Keratinocyte (primary cell): ENCODE measurements at regions not wholly inside any gene's neighbourhood (a gene's known extent, or its start where the extent isn't known, plus 50 kb on each side); places are given as distances from the start of the nearest gene placed in this dataset.
A peak's percentile ranks its signal among the peaks of the same experiment; 100 is the strongest.
"Not testable (repeated sequence)": the region's sequence is repeated elsewhere in the genome, so short reads cannot be mapped to it uniquely, and the experiment has no call there.

Source experiments
- DNase-seq: peaks from one replicate; pipeline ENCODE4 v3.0.0-alpha.2; 2011; ENCODE audit warnings: low read depth, missing footprints, low spot score
- FAIRE-seq: peaks from 2 replicates; lab custom pipeline; 2011; peaks lifted over from hg19 to GRCh38; lab: Jason Lieb, UNC
- H2AFZ ChIP-seq: 2 replicates; pipeline ENCODE4 v1.6.0; 2012; ENCODE audit warnings: low read length, control low read depth, inconsistent platforms; ENCODE audit not compliant: control insufficient read depth
- H3K27ac ChIP-seq: 2 replicates; pipeline ENCODE4 v1.5.1; 2011; ENCODE audit warnings: low read length; ENCODE audit not compliant: control insufficient read depth, insufficient read depth
- H3K27me3 ChIP-seq: 3 replicates; pipeline ENCODE4 v1.6.0; 2011; ENCODE audit warnings: low read length; ENCODE audit not compliant: control insufficient read depth, insufficient read depth; ENCODE audit errors: extremely low read depth
- H3K36me3 ChIP-seq, 2 experiments: 2 replicates in 1 of 2; 3 replicates in 1 of 2; pipeline ENCODE4 v1.5.1; 2011; ENCODE audit warnings: low read length in 2 of 2, mild to moderate bottlenecking in 1 of 2; ENCODE audit not compliant: control insufficient read depth in 2 of 2, insufficient read depth in 2 of 2; ENCODE audit errors: extremely low read depth in 1 of 2
- H3K4me1 ChIP-seq: 3 replicates; pipeline ENCODE4 v1.5.1; 2011; ENCODE audit warnings: low read length; ENCODE audit not compliant: control insufficient read depth, insufficient read depth; ENCODE audit errors: extremely low read depth
- H3K4me2 ChIP-seq: 3 replicates; pipeline ENCODE4 v1.6.0; 2011; ENCODE audit warnings: low read depth, low read length; ENCODE audit not compliant: control insufficient read depth, insufficient read depth; ENCODE audit errors: extremely low read depth
- H3K4me3 ChIP-seq, 3 experiments: fragments of 200-600 bp in 1 of 3; sonication (generic) in 1 of 3; 2 replicates in 2 of 3; 3 replicates in 1 of 3; pipeline ENCODE4 v1.5.1; 2011 to 2016; ENCODE audit warnings: low read length in 3 of 3, mild to moderate bottlenecking in 3 of 3, control low read depth in 2 of 3, inconsistent platforms in 1 of 3, low read depth in 1 of 3, mixed read lengths in 1 of 3, mixed run types in 1 of 3, moderate library complexity in 1 of 3; ENCODE audit not compliant: control insufficient read depth in 2 of 3, insufficient read depth in 2 of 3; ENCODE audit errors: extremely low read depth in 1 of 3
- H3K79me2 ChIP-seq: 2 replicates; pipeline ENCODE4 v1.6.0; 2012; ENCODE audit warnings: low read length; ENCODE audit not compliant: control insufficient read depth, insufficient read depth
- H3K9ac ChIP-seq: 3 replicates; pipeline ENCODE4 v1.6.0; 2011; ENCODE audit warnings: low read length; ENCODE audit not compliant: control insufficient read depth, insufficient read depth; ENCODE audit errors: extremely low read depth
- H3K9me1 ChIP-seq: 3 replicates; pipeline ENCODE4 v1.6.0; 2011; ENCODE audit warnings: low read length; ENCODE audit not compliant: control insufficient read depth, insufficient read depth; ENCODE audit errors: extremely low read depth
- H3K9me3 ChIP-seq: 2 replicates; pipeline ENCODE4 v1.5.1; 2012; ENCODE audit warnings: low read depth, low read length; ENCODE audit not compliant: control insufficient read depth
- H4K20me1 ChIP-seq: 3 replicates; pipeline ENCODE4 v1.6.0; 2011; ENCODE audit warnings: low read length; ENCODE audit not compliant: control insufficient read depth, insufficient read depth; ENCODE audit errors: extremely low read depth
- CTCF ChIP-seq, 3 experiments: IDR thresholded peaks in 1 of 3; conservative IDR thresholded peaks in 1 of 3; optimal IDR thresholded peaks in 1 of 3; 2 replicates in 2 of 3; 3 replicates in 1 of 3; pipeline versions ENCODE3 to v1.5.1; 2011; ENCODE audit warnings: low read length in 3 of 3, mild to moderate bottlenecking in 3 of 3, moderate library complexity in 2 of 3, control low read depth in 1 of 3, inconsistent platforms in 1 of 3; ENCODE audit not compliant: insufficient read depth in 2 of 3; ENCODE audit errors: extremely low read depth in 1 of 3
- EZH2 ChIP-seq: IDR thresholded peaks from one replicate; pipeline ENCODE4 v1.6.1; 2012; ENCODE audit warnings: inconsistent platforms, mild to moderate bottlenecking, low read length, moderate library complexity
- dilution Hi-C: fragments of 300-500 bp; cut with MboI; formaldehyde crosslinking; loops from one replicate; pipeline ENCODE4 v1.7.0; 2020; ENCODE audit warnings: low sequenced_read_pairs; ENCODE audit not compliant: extremely low pct_ligation_motif_present

- dilution Hi-C loops: no loop called here
- no peak for FAIRE-seq
These were observed 93.6 kb upstream of the CCDC91 start for GRCh38 chr12:28096649-28097048.

DNA sequence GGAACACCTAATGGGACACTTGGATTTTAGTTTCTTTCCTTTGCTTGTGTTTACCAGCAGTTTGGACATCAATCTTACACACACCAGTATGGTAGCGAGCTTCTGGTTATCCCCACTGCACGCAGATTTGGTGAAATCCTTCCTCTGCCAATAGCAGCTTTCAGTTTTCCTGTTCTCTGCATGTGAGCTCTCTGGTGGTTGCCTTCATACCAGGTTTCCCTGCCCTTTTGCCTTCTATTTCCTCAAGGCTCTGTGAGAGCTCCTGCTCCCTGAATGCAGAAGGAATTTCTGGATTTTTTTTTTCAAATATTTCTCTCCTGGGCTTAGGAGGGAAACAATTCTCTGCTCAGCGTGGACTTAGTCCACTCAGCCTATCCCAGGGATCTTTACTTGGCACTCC is 93.0 kb upstream of the CCDC91 start:
- dilution Hi-C loops: no loop called here
- FAIRE-seq (peak; percentile 67), DNase-seq (no peak)
- Histone ChIP-seq H3K27me3 (no peaks in the 10 kb centered on the region), H3K27ac (no peak overlapping the region), H3K9me1 (no peaks in the 10 kb centered on the region), H4K20me1 (no peaks in the 10 kb centered on the region), H3K9me3 (no peaks in the 10 kb centered on the region), H3K9ac (no peak overlapping the region), H3K79me2 (no peaks in the 10 kb centered on the region), H3K4me1 (no peaks in the 10 kb centered on the region), H2AFZ (peak overlapping the region; percentile 6), H3K4me2 (no peak overlapping the region), H3K36me3 (no peaks in the 10 kb centered on the region), H3K4me3 (no peak overlapping the region)
- TF ChIP-seq EZH2 (no peak), CTCF (optimal IDR thresholded peaks at IDR 0.05 in 1 of 3, IDR thresholded peaks at IDR 0.05 in 1 of 3, conservative IDR thresholded peaks at IDR 0.05 in 1 of 3; ENCODE audit: extremely low read depth in 1 of 3, insufficient read depth in 2 of 3, low read length in 3 of 3) (no peak)

More at GRCh38 chr12:28096649-28097048, 93.6 kb upstream of the CCDC91 start:
- Histone ChIP-seq H3K9ac (no peak overlapping the region), H3K79me2 (no peaks in the 10 kb centered on the region), H3K27me3 (no peaks in the 10 kb centered on the region), H3K36me3 (no peaks in the 10 kb centered on the region), H3K9me1 (no peaks in the 10 kb centered on the region), H3K4me3 (no peak overlapping the region), H3K9me3 (no peaks in the 10 kb centered on the region), H4K20me1 (no peaks in the 10 kb centered on the region), H3K4me2 (no peak overlapping the region), H3K4me1 (no peaks in the 10 kb centered on the region), H2AFZ (no peak overlapping the region), H3K27ac (no peak overlapping the region)
- TF ChIP-seq EZH2 (no peak), CTCF (optimal IDR thresholded peaks at IDR 0.05 in 1 of 3, IDR thresholded peaks at IDR 0.05 in 1 of 3, conservative IDR thresholded peaks at IDR 0.05 in 1 of 3; ENCODE audit: extremely low read depth in 1 of 3, insufficient read depth in 2 of 3, low read length in 3 of 3) (no peak)
- DNase-seq: no peak

DNA sequence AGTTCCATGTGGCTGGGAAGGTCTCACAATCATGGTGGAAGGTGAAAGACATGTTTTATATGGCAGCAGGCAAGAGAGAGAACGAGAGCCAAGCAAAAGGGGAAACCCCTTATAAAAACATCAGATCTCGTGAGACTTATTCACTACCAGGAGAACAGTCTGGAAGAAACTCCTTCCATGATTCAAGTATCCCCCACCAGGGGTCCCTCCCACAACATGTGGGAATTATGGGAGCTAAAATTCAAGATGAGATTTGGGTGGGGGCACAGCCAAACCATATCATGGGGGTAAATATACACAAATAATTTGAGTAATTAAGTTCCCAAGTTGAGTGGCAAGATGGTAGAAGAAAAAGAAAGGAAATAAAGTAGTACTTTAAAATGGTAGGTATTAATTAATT is 91.0 kb upstream of the CCDC91 start:
- H3K27me3 ChIP-seq, H2AFZ ChIP-seq, H4K20me1 ChIP-seq, H3K9me1 ChIP-seq, dilution Hi-C loops, H3K9ac ChIP-seq, H3K9me3 ChIP-seq, H3K79me2 ChIP-seq, H3K36me3 ChIP-seq, H3K27ac ChIP-seq, H3K4me1 ChIP-seq, FAIRE-seq, H3K4me2 ChIP-seq, DNase-seq, H3K4me3 ChIP-seq: not testable (repeated sequence)
